ENCODE measurements at regions not wholly inside any gene's neighbourhood (a gene's known extent, or its start where the extent isn't known, plus 50 kb on each side); places are given as distances from the start of the nearest gene placed in this dataset.

DNA sequence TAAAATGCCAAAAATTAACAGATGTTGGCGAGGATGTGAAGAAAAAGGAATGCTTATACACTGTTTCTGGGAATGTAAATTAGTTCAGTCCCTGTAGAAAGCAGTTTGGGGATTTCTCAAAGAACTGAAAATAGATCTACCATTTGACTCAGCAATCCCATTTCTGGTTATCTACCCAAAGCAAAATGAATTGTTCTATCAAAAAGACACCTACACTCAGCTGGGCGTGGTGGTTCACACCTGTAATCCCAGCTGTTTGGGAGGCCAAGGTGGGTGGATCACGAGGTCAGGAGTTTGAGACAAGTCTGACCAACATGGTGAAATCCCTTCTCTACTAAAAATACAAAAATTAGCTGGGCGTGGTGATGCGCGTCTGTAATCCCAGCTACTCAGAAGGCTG is 279.3 kb upstream of the PDE3A start:
- TF ChIP-seq, protein P1, sequence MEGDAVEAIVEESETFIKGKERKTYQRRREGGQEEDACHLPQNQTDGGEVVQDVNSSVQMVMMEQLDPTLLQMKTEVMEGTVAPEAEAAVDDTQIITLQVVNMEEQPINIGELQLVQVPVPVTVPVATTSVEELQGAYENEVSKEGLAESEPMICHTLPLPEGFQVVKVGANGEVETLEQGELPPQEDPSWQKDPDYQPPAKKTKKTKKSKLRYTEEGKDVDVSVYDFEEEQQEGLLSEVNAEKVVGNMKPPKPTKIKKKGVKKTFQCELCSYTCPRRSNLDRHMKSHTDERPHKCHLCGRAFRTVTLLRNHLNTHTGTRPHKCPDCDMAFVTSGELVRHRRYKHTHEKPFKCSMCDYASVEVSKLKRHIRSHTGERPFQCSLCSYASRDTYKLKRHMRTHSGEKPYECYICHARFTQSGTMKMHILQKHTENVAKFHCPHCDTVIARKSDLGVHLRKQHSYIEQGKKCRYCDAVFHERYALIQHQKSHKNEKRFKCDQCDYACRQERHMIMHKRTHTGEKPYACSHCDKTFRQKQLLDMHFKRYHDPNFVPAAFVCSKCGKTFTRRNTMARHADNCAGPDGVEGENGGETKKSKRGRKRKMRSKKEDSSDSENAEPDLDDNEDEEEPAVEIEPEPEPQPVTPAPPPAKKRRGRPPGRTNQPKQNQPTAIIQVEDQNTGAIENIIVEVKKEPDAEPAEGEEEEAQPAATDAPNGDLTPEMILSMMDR (IDR thresholded peaks at IDR 0.05; ENCODE audit: low read depth, low read length) = no peak
- no peak for TF ChIP-seq EZH2phosphoT487 (IDR thresholded peaks at IDR 0.05; ENCODE audit: low read depth)

All from OCI-LY3 (cell line).